SJCRH30 (cell line): ENCODE measurements at regions not wholly inside any gene's neighbourhood (a gene's known extent, or its start where the extent isn't known, plus 50 kb on each side); places are given as distances from the start of the nearest gene placed in this dataset.
A peak's percentile ranks its signal among the peaks of the same experiment; 100 is the strongest.

Experiments
- DNase-seq, 2 experiments: peaks; one replicate each; pipeline ENCODE4 v3.0.0-alpha.2; 2015 to 2020
- H3K27ac ChIP-seq: fragments of 250-450 bp; sonication (Bioruptor Pico); 2 replicates; pipeline ENCODE4 v1.5.1; 2020; ENCODE audit warnings: mild to moderate bottlenecking, moderate library complexity
- H3K27me3 ChIP-seq: fragments of 250-450 bp; sonication (Bioruptor Pico); 2 replicates; pipeline ENCODE4 v1.5.1; 2020; ENCODE audit warnings: mild to moderate bottlenecking, moderate library complexity
- H3K36me3 ChIP-seq: fragments of 250-450 bp; sonication (Bioruptor Pico); 2 replicates; pipeline ENCODE4 v1.5.1; 2020; ENCODE audit warnings: mild to moderate bottlenecking, moderate library complexity
- H3K4me1 ChIP-seq: fragments of 250-450 bp; sonication (Bioruptor Pico); 2 replicates; pipeline ENCODE4 v1.5.1; 2020; ENCODE audit warnings: mild to moderate bottlenecking, moderate library complexity
- H3K4me3 ChIP-seq: fragments of 250-450 bp; sonication (Bioruptor Pico); 2 replicates; pipeline ENCODE4 v1.5.1; 2020; ENCODE audit warnings: mild to moderate bottlenecking, moderate library complexity
- H3K9me3 ChIP-seq: fragments of 250-450 bp; sonication (Bioruptor Pico); replicated peaks from 2 replicates; pipeline ENCODE4 v1.5.1; 2020; ENCODE audit warnings: mild to moderate bottlenecking, moderate library complexity

- Histone ChIP-seq H3K27ac (no peak overlapping the region), H3K27me3 (no peaks in the 10 kb centered on the region), H3K4me1 (peaks cover 10% of the 10 kb centered on the region), H3K9me3 (no peaks in the 10 kb centered on the region), H3K36me3 (no peaks in the 10 kb centered on the region), H3K4me3 (no peak overlapping the region)
- no peak for DNase-seq
Observed at GRCh38 chr15:77744398-77744797, 111.7 kb upstream of the LINGO1 start.

GRCh38 chr15:77742570-77742969, 109.9 kb upstream of the LINGO1 start:
- Histone ChIP-seq H3K9me3 (no peaks in the 10 kb centered on the region), H3K36me3 (no peaks in the 10 kb centered on the region), H3K27ac (no peak overlapping the region), H3K27me3 (no peaks in the 10 kb centered on the region), H3K4me3 (no peak overlapping the region), H3K4me1 (peaks cover 25% of the 10 kb centered on the region)
- no peak for DNase-seq

- Histone ChIP-seq H3K9me3 (no peaks in the 10 kb centered on the region), H3K4me3 (no peak overlapping the region), H3K27me3 (no peaks in the 10 kb centered on the region), H3K4me1 (peaks cover 25% of the 10 kb centered on the region), H3K36me3 (no peaks in the 10 kb centered on the region), H3K27ac (no peak overlapping the region)
- DNase-seq: no peak
Observed at GRCh38 chr15:77742127-77742526, 109.4 kb upstream of the LINGO1 start.

DNA sequence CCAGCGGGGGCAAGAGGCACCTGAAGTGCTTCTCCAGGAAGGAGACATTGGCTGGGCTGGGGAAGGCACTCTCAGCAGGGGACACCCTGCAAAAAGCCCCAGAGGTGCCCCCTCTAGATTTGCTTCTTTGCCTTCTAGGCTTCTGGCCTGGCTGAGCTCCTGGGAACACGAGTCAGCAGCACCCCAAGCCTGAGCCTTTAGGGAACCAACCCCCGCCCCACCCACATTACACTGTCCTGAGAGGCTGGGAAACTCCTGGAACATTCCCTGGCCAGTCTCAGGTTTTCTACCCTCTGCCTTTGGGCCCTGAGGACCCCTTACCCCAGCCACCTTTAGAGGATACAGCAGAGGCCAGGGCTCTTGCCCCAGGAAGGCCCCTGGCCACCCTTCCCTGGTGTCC, 108.4 kb upstream of the LINGO1 start:
- Histone ChIP-seq H3K27me3 (no peaks in the 10 kb centered on the region), H3K4me1 (peaks cover 25% of the 10 kb centered on the region), H3K36me3 (no peaks in the 10 kb centered on the region), H3K4me3 (no peak overlapping the region), H3K9me3 (no peaks in the 10 kb centered on the region), H3K27ac (no peak overlapping the region)
- DNase-seq: no peak

- peak overlapping the region; percentile 49 for H3K27ac ChIP-seq
- H3K27me3 ChIP-seq: no peaks in the 10 kb centered on the region
- no peak overlapping the region for H3K4me3 ChIP-seq
- no peaks in the 10 kb centered on the region for H3K36me3 ChIP-seq
- DNase-seq: peak; percentile 58 to 78
- H3K9me3 ChIP-seq: no peaks in the 10 kb centered on the region
- H3K4me1 ChIP-seq: peaks cover 25% of the 10 kb centered on the region
Observed at GRCh38 chr15:77739591-77740378, 107.1 kb upstream of the LINGO1 start.

DNA sequence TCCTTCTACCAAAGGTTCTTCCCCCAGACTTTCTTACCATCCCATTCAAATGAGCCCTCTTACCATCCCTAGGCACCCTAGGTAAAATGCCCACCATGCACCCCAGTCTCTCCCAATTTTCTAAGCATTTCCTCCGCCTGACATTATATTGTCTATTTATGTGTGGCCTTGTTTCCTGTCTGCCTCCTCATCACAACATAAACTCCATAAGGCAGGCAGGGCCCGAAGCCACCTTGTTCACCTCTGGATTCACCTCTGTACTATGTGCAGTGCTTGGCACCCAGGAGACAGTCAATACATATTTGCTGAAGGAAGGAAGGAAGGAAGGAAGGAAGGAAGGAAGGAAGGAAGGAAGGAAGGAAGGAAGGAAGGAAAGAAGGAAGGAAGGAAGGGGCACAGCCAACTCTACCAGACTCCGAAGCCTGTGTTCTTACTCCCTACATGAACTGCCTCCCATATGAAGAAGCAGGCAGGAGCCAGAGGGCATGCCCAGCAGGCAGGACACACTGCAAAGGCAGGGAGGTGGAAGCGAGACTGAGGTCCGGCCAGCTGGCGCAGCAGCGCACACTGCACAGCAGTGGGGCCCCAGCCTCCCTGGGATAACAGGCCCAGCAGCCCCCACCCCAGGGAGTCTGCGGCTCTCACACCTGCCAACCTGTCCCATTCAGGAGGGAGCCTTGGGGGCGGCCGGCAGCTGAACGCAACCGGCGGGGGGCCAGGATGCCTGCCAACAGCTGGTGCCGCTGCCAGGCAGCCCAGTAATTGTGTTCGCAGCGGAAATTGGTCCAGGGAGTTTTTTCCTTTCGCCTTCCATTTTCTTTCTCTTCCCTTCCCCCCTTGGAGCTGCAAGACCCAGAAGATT, 106.0 kb upstream of the LINGO1 start:
- peak overlapping the region; percentile 49 for H3K27ac ChIP-seq
- no peaks in the 10 kb centered on the region for H3K27me3 ChIP-seq
- H3K36me3 ChIP-seq: no peaks in the 10 kb centered on the region
- peaks cover 25% of the 10 kb centered on the region for H3K4me1 ChIP-seq
- DNase-seq: peak; percentile 85 to 88
- H3K9me3 ChIP-seq: no peaks in the 10 kb centered on the region
- H3K4me3 ChIP-seq: peak overlapping the region; percentile 2

DNA sequence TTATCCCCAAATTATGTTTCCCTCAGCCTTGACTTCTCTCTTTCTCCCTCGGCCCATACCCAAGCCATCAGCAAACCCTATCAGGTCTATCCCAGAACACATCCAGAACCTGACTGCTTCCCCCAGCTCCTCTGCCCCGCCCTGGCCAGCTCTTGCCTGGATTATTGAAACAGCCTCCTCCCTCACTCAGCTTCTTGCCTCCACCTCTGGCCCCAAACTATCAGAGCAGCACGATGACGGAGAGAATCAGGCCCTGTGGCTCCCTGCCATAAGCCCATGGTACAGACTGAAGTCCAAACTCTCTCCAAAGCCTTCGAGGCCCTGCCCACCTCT, 105.3 kb upstream of the LINGO1 start:
- Histone ChIP-seq H3K36me3 (no peaks in the 10 kb centered on the region), H3K27ac (no peak overlapping the region), H3K27me3 (no peaks in the 10 kb centered on the region), H3K4me1 (peaks cover 25% of the 10 kb centered on the region), H3K4me3 (no peak overlapping the region), H3K9me3 (no peaks in the 10 kb centered on the region)
- no peak for DNase-seq

GRCh38 chr15:77737238-77738037, 104.7 kb upstream of the LINGO1 start:
- no peaks in the 10 kb centered on the region for H3K27me3 ChIP-seq
- H3K4me3 ChIP-seq: no peak overlapping the region
- no peak overlapping the region for H3K27ac ChIP-seq

DNA sequence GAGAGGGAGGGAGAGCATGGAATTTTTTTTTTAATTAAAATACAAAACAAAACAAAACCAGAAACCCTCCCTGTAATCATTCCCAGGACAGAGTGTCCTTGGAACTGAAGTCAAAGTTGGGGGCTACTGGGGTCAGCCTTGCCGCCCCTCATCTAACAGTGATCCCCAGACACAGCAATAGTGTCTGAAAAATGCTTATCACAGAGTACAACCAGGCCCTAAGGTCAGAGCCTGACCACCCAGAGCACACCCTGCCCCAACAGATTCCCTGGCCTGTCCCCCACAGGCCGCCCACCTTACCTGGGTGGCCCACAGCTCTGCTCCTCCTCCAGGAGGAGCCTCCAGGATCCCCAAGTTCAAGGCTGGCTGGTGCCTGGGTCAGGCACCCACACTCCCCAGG, 101.6 kb upstream of the LINGO1 start:
- H3K4me1 ChIP-seq: peaks cover 14% of the 10 kb centered on the region
- H3K36me3 ChIP-seq: no peaks in the 10 kb centered on the region
- no peaks in the 10 kb centered on the region for H3K27me3 ChIP-seq
- no peak for DNase-seq
- H3K4me3 ChIP-seq: no peak overlapping the region
- no peaks in the 10 kb centered on the region for H3K9me3 ChIP-seq
- H3K27ac ChIP-seq: no peak overlapping the region

More at GRCh38 chr15:77737238-77738037, 104.7 kb upstream of the LINGO1 start:
- Histone ChIP-seq H3K36me3 (no peaks in the 10 kb centered on the region), H3K9me3 (no peaks in the 10 kb centered on the region), H3K4me1 (peaks cover 25% of the 10 kb centered on the region)
- no peak for DNase-seq

DNA sequence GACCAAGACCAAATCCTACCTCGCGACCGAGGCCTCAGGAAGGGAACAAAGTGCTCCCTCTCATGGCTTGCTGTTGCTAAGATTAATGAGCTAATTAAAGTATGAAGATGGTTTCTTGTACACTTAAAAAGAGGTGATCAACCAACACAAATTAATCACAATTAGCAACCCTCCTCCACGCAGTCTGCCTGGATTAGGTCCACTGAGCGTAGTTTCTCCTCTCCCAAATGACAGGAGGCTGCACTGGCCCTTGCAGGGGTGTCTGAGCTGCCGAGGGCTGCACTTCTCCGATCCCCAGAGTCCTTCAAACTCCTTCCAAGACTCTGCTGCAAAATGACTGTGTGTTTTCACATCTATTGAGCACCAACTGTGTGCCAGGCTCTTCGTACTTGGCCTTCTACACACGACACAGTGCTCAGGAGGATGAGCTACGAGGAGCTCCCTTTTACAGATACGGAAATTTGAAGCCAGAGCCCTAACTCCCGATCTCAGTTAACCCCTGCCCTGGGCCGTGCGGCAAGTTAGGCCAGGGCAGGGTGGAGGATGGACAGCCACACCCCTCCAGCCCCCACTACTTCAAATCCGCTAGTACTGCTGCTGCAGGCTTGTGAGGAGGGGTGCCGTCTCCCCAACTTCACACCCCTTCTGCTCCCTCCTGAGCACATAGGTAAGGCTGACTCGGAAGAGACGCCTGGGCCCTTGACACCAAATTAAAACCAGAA, 101.0 kb upstream of the LINGO1 start:
- Histone ChIP-seq H3K4me1 (peaks cover 9% of the 10 kb centered on the region), H3K27ac (no peak overlapping the region), H3K9me3 (no peaks in the 10 kb centered on the region), H3K4me3 (no peak overlapping the region), H3K27me3 (no peaks in the 10 kb centered on the region), H3K36me3 (no peaks in the 10 kb centered on the region)
- no peak for DNase-seq

GRCh38 chr15:77732514-77733335, 100.0 kb upstream of the LINGO1 start:
- H3K4me1 ChIP-seq: no peaks in the 10 kb centered on the region
- no peak overlapping the region for H3K4me3 ChIP-seq
- H3K27ac ChIP-seq: no peak overlapping the region
- no peaks in the 10 kb centered on the region for H3K36me3 ChIP-seq
- H3K9me3 ChIP-seq: no peaks in the 10 kb centered on the region
- H3K27me3 ChIP-seq: no peaks in the 10 kb centered on the region
- no peak for DNase-seq

- no peak overlapping the region for H3K27ac ChIP-seq
Observed at GRCh38 chr15:77731945-77732344, 99.2 kb upstream of the LINGO1 start.

GRCh38 chr15:77731067-77731466, 98.4 kb upstream of the LINGO1 start:
- no peak for DNase-seq
- Histone ChIP-seq H3K9me3 (no peaks in the 10 kb centered on the region), H3K27me3 (no peaks in the 10 kb centered on the region), H3K4me1 (no peaks in the 10 kb centered on the region), H3K27ac (no peak overlapping the region), H3K36me3 (no peaks in the 10 kb centered on the region), H3K4me3 (no peak overlapping the region)

More at GRCh38 chr15:77731945-77732344, 99.2 kb upstream of the LINGO1 start:
- H3K27me3 ChIP-seq: no peaks in the 10 kb centered on the region
- no peaks in the 10 kb centered on the region for H3K4me1 ChIP-seq
- H3K36me3 ChIP-seq: no peaks in the 10 kb centered on the region
- no peak overlapping the region for H3K4me3 ChIP-seq
- H3K9me3 ChIP-seq: no peaks in the 10 kb centered on the region
- DNase-seq: no peak
